Mammary epithelial cell (primary cell): ENCODE measurements at regions not wholly inside any gene's neighbourhood (a gene's known extent, or its start where the extent isn't known, plus 50 kb on each side); places are given as distances from the start of the nearest gene placed in this dataset.

ENCODE experiments used
- EZH2 ChIP-seq: IDR thresholded peaks from 2 replicates; pipeline ENCODE4 v1.6.1; 2012; ENCODE audit warnings: low read length, inconsistent platforms, borderline replicate concordance
- TF ChIP-seq, protein P1 (sequence below), 2 donors: IDR thresholded peaks in 1 of 2; conservative IDR thresholded peaks in 1 of 2; 2 replicates each; pipeline ENCODE4 v1.5.1; 2011 to 2012; ENCODE audit warnings: inconsistent platforms in 2 of 2, low read length in 2 of 2, mild to moderate bottlenecking in 2 of 2, control low read depth in 1 of 2, low read depth in 1 of 2; ENCODE audit not compliant: insufficient read depth in 1 of 2; ENCODE audit errors: extremely low read depth in 1 of 2

DNA sequence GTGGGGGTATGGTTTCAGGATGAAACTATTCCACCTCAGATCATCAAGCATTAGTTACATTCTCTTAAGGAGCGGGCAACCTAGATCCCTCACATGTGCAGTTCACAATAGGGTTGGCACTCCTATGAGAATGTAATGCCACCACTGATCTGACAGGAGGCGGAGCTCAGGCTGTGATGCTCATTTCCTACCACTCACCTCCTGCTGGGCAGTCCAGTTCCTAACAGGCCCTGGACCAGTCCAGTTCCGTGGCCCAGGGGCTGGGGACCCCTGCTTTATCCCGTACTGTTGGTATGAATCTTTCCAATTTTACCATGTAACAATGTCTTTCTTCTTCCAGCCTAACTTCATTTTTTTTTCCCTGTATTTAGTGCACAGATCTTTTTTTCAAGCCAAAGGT is 94.9 kb downstream of the OGFRL1 start:
- TF ChIP-seq, protein P1, sequence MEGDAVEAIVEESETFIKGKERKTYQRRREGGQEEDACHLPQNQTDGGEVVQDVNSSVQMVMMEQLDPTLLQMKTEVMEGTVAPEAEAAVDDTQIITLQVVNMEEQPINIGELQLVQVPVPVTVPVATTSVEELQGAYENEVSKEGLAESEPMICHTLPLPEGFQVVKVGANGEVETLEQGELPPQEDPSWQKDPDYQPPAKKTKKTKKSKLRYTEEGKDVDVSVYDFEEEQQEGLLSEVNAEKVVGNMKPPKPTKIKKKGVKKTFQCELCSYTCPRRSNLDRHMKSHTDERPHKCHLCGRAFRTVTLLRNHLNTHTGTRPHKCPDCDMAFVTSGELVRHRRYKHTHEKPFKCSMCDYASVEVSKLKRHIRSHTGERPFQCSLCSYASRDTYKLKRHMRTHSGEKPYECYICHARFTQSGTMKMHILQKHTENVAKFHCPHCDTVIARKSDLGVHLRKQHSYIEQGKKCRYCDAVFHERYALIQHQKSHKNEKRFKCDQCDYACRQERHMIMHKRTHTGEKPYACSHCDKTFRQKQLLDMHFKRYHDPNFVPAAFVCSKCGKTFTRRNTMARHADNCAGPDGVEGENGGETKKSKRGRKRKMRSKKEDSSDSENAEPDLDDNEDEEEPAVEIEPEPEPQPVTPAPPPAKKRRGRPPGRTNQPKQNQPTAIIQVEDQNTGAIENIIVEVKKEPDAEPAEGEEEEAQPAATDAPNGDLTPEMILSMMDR (conservative IDR thresholded peaks at IDR 0.05 in 1 of 2, IDR thresholded peaks at IDR 0.05 in 1 of 2; ENCODE audit: extremely low read depth in 1 of 2, insufficient read depth in 1 of 2, low read depth in 1 of 2, low read length in 2 of 2) = no peak
- no peak for TF ChIP-seq EZH2
